ENCODE measurements at regions not wholly inside any gene's neighbourhood (a gene's known extent, or its start where the extent isn't known, plus 50 kb on each side); places are given as distances from the start of the nearest gene placed in this dataset.

GRCh38 chr11:127143251-127143650 lies 142.7 kb upstream of the KIRREL3 start:
- Histone ChIP-seq H3K4me3 (no peak overlapping the region), H3K27ac (no peak overlapping the region), H3K9me3 (no peaks in the 10 kb centered on the region), H3K4me1 (ENCODE audit: control insufficient read depth in 1 of 2, low read depth in 2 of 2) (no peaks in the 10 kb centered on the region), H3K27me3 (replicated peaks; ENCODE audit: insufficient read depth) (no peaks in the 10 kb centered on the region), H3K36me3 (no peaks in the 10 kb centered on the region)
- DNase-seq (ENCODE audit: low spot score), result no peak
- no peak for ATAC-seq (ENCODE audit: insufficient number of reproducible peaks, low FRiP score, low read depth)
- TF ChIP-seq CTCF (IDR thresholded peaks at IDR 0.05), result no peak

- no peaks in the 10 kb centered on the region for H3K36me3 ChIP-seq
- DNase-seq (ENCODE audit: low spot score), result no peak
- H3K9me3 ChIP-seq, result no peaks in the 10 kb centered on the region
- no peak overlapping the region for H3K27ac ChIP-seq
- H3K27me3 ChIP-seq (replicated peaks; ENCODE audit: insufficient read depth), result no peaks in the 10 kb centered on the region
- H3K4me3 ChIP-seq, result no peak overlapping the region
- H3K4me1 ChIP-seq (ENCODE audit: control insufficient read depth in 1 of 2, low read depth in 2 of 2), result no peaks in the 10 kb centered on the region
- no peak for TF ChIP-seq CTCF (IDR thresholded peaks at IDR 0.05)
- ATAC-seq (ENCODE audit: insufficient number of reproducible peaks, low FRiP score, low read depth), result no peak
These were observed 138.0 kb upstream of the KIRREL3 start for GRCh38 chr11:127138613-127139012.

GRCh38 chr11:127137771-127138280 lies 137.3 kb upstream of the KIRREL3 start:
- Histone ChIP-seq H3K36me3 (no peaks in the 10 kb centered on the region), H3K27ac (no peak overlapping the region), H3K4me3 (no peak overlapping the region), H3K9me3 (no peaks in the 10 kb centered on the region), H3K4me1 (ENCODE audit: control insufficient read depth in 1 of 2, low read depth in 2 of 2) (no peaks in the 10 kb centered on the region), H3K27me3 (replicated peaks; ENCODE audit: insufficient read depth) (no peaks in the 10 kb centered on the region)
- DNase-seq (ENCODE audit: low spot score), result no peak
- no peak for TF ChIP-seq CTCF (IDR thresholded peaks at IDR 0.05)
- no peak for ATAC-seq (ENCODE audit: insufficient number of reproducible peaks, low FRiP score, low read depth)

GRCh38 chr11:127136438-127136837 lies 135.9 kb upstream of the KIRREL3 start:
- no peaks in the 10 kb centered on the region for H3K4me1 ChIP-seq (ENCODE audit: control insufficient read depth in 1 of 2, low read depth in 2 of 2)

GRCh38 chr11:127135256-127135655 lies 134.7 kb upstream of the KIRREL3 start:
- DNase-seq (ENCODE audit: low spot score) (no peak), ATAC-seq (ENCODE audit: insufficient number of reproducible peaks, low FRiP score, low read depth) (no peak)
- no peaks in the 10 kb centered on the region for H3K36me3 ChIP-seq
- no peaks in the 10 kb centered on the region for H3K4me1 ChIP-seq (ENCODE audit: control insufficient read depth in 1 of 2, low read depth in 2 of 2)
- H3K9me3 ChIP-seq, result no peaks in the 10 kb centered on the region
- TF ChIP-seq CTCF (IDR thresholded peaks at IDR 0.05), result no peak
- H3K27ac ChIP-seq, result no peak overlapping the region
- H3K27me3 ChIP-seq (replicated peaks; ENCODE audit: insufficient read depth), result no peaks in the 10 kb centered on the region
- H3K4me3 ChIP-seq, result no peak overlapping the region

More at GRCh38 chr11:127136438-127136837, 135.9 kb upstream of the KIRREL3 start:
- Histone ChIP-seq H3K36me3 (no peaks in the 10 kb centered on the region), H3K27me3 (replicated peaks; ENCODE audit: insufficient read depth) (no peaks in the 10 kb centered on the region), H3K9me3 (no peaks in the 10 kb centered on the region), H3K27ac (no peak overlapping the region), H3K4me3 (no peak overlapping the region)
- ATAC-seq (ENCODE audit: insufficient number of reproducible peaks, low FRiP score, low read depth) (no peak), DNase-seq (ENCODE audit: low spot score) (no peak)
- no peak for TF ChIP-seq CTCF (IDR thresholded peaks at IDR 0.05)
